NT2/D1 (cell line): ENCODE measurements at regions not wholly inside any gene's neighbourhood (a gene's known extent, or its start where the extent isn't known, plus 50 kb on each side); places are given as distances from the start of the nearest gene placed in this dataset.

Experiments
- SUZ12 ChIP-seq: IDR thresholded peaks from 2 replicates; pipeline ENCODE4 v1.6.1; 2011; ENCODE audit not compliant: insufficient read length, insufficient read depth; ENCODE audit errors: extremely low read depth
- YY1 ChIP-seq: IDR thresholded peaks from 2 replicates; pipeline ENCODE4 v1.6.1; 2011; ENCODE audit not compliant: insufficient read length, insufficient read depth
- ZNF274 ChIP-seq: IDR thresholded peaks from 2 replicates; pipeline ENCODE4 v1.6.1; 2011; ENCODE audit warnings: mild to moderate bottlenecking, low read depth, low read length

- TF ChIP-seq YY1, result no peak
- no peak for TF ChIP-seq ZNF274
- TF ChIP-seq SUZ12, result no peak
Observed at GRCh38 chr17:79146562-79146961, 71.9 kb downstream of the ENGASE start.
